GM12878 (cell line): ENCODE measurements at regions not wholly inside any gene's neighbourhood (a gene's known extent, or its start where the extent isn't known, plus 50 kb on each side); places are given as distances from the start of the nearest gene placed in this dataset.

Source experiments
- ATAC-seq: fragments of 200-7000 bp; cut with Tn5 transposase; 3 replicates; pipeline ENCODE4 v1.9.1; 2020; ENCODE audit warnings: mild to moderate bottlenecking, moderate library complexity
- BruUV-seq: library from RNA; stranded (reverse); fragments of 400-500 nt; replicated peaks from 2 replicates; lab custom pipeline; 2021; lab: Mats Ljungman, UMichigan
- CTCF ChIA-PET: fragments of 300-600 bp; sonication (Branson Sonifier 250); formaldehyde crosslinking; extraction: SDS; loops from one replicate; lab custom pipeline; 2021; ENCODE audit warnings: inconsistent platforms; lab: Yijun Ruan, JAX
- POLR2A ChIA-PET: fragments of 350-600 bp; formaldehyde crosslinking; extraction: SDS; loops from one replicate; lab custom pipeline; 2021; ENCODE audit warnings: inconsistent platforms; lab: Charles Lee
- RAD21 ChIA-PET: fragments of 300-600 bp; sonication (Branson Sonifier 250); formaldehyde crosslinking; loops from one replicate; lab custom pipeline; 2023; ENCODE audit warnings: antibody characterized with exemption; ENCODE audit not compliant: unreplicated experiment; lab: Charles Lee
- SMC1A ChIA-PET: fragments of 300-600 bp; sonication (Branson Sonifier 250); formaldehyde crosslinking; loops from one replicate; lab custom pipeline; 2023; ENCODE audit not compliant: unreplicated experiment, uncharacterized antibody; lab: Charles Lee
- DNase-seq: peaks from one replicate; pipeline ENCODE4 v3.0.0-alpha.2; 2011; ENCODE audit warnings: low read depth, low spot score
- FAIRE-seq: peaks from 3 replicates; lab custom pipeline; 2011; peaks lifted over from hg19 to GRCh38; lab: Jason Lieb, UNC
- H2AFZ ChIP-seq: 2 replicates; pipeline ENCODE4 v1.6.0; 2011; ENCODE audit warnings: low read depth, low read length, control low read depth; ENCODE audit not compliant: control insufficient read depth
- H3K27ac ChIP-seq: 2 replicates; pipeline ENCODE4 v1.5.1; 2011; ENCODE audit warnings: control low read depth; ENCODE audit not compliant: control insufficient read depth, insufficient read depth
- H3K27me3 ChIP-seq, 2 experiments: replicated peaks in 1 of 2; 2 replicates each; pipeline versions ENCODE4 v1.6.0 to v1.6.1; 2011; ENCODE audit warnings: low read length in 1 of 2; ENCODE audit not compliant: control insufficient read depth in 2 of 2, insufficient read depth in 2 of 2
- H3K36me3 ChIP-seq, 2 experiments: 2 replicates each; pipeline ENCODE4 v1.5.1; 2011; ENCODE audit warnings: low read length in 1 of 2; ENCODE audit not compliant: control insufficient read depth in 2 of 2, insufficient read depth in 2 of 2
- H3K4me1 ChIP-seq: 2 replicates; pipeline ENCODE4 v1.6.1; 2011; ENCODE audit warnings: mild to moderate bottlenecking, low read length, moderate library complexity, mixed read lengths; ENCODE audit not compliant: control insufficient read depth, insufficient read depth
- H3K4me2 ChIP-seq: 2 replicates; pipeline ENCODE4 v1.6.0; 2011; ENCODE audit warnings: control low read depth; ENCODE audit not compliant: control insufficient read depth, insufficient read depth
- H3K4me3 ChIP-seq: fragments of 200-600 bp; sonication (generic); 2 replicates; pipeline ENCODE4 v1.5.1; 2016
- H3K79me2 ChIP-seq: 2 replicates; pipeline ENCODE4 v1.6.0; 2011; ENCODE audit warnings: low read length; ENCODE audit not compliant: control insufficient read depth, insufficient read depth
- H3K9ac ChIP-seq: 2 replicates; pipeline ENCODE4 v1.8.0; 2011; ENCODE audit warnings: low read length, control low read depth, mixed read lengths; ENCODE audit not compliant: control insufficient read depth, insufficient read depth
- H3K9me3 ChIP-seq: replicated peaks from 3 replicates; pipeline ENCODE4 v1.5.1; 2011; ENCODE audit warnings: mild to moderate bottlenecking, low read length; ENCODE audit not compliant: control insufficient read depth, insufficient read depth
- H4K20me1 ChIP-seq: 2 replicates; pipeline ENCODE4 v1.6.0; 2011; ENCODE audit not compliant: control insufficient read depth, insufficient read depth
- CEBPB ChIP-seq, 2 experiments: fragments of 150-350 bp in 1 of 2; IDR thresholded peaks; 2 replicates each; pipeline ENCODE4 v1.6.1; 2012 to 2014; ENCODE audit warnings: low read depth in 2 of 2, low read length in 2 of 2, borderline replicate concordance in 1 of 2, inconsistent platforms in 1 of 2
- CHD2 ChIP-seq: IDR thresholded peaks from 2 replicates; pipeline ENCODE4 v1.6.1; 2011; ENCODE audit warnings: low read depth, low read length, improper control_type of control experiment, borderline replicate concordance
- CREM ChIP-seq: IDR thresholded peaks from 2 replicates; pipeline ENCODE4 v1.6.1; 2014; ENCODE audit warnings: antibody characterized with exemption, low read depth
- ETV6 ChIP-seq, 2 experiments: fragments of 450-650 bp in 1 of 2; IDR thresholded peaks in 1 of 2; conservative IDR thresholded peaks in 1 of 2; 2 replicates each; pipeline ENCODE4 v1.6.1; 2014; ENCODE audit warnings: antibody characterized with exemption in 1 of 2, borderline replicate concordance in 1 of 2, low read depth in 1 of 2, mild to moderate bottlenecking in 1 of 2, moderate library complexity in 1 of 2
- MEF2B ChIP-seq: fragments of 450-650 bp; IDR thresholded peaks from 2 replicates; pipeline ENCODE4 v1.6.1; 2018; ENCODE audit warnings: mild to moderate bottlenecking, moderate library complexity; ENCODE audit not compliant: partially characterized antibody, poor library complexity, severe bottlenecking
- MTA3 ChIP-seq: IDR thresholded peaks from 2 replicates; pipeline ENCODE4 v1.6.1; 2012; ENCODE audit warnings: low read length, inconsistent platforms, borderline replicate concordance
- POU2F2 ChIP-seq: IDR thresholded peaks from 3 replicates; pipeline ENCODE4 v1.6.1; 2011; ENCODE audit warnings: low read depth, mild to moderate bottlenecking, low read length, borderline replicate concordance
- SMC3 ChIP-seq: IDR thresholded peaks from 2 replicates; pipeline ENCODE4 v1.6.1; 2011; ENCODE audit warnings: low read length, improper control_type of control experiment, borderline replicate concordance
- SRF ChIP-seq, 2 experiments: IDR thresholded peaks; 2 replicates each; pipeline ENCODE4 v1.6.1; 2011; ENCODE audit warnings: low read depth in 2 of 2, low read length in 2 of 2, mild to moderate bottlenecking in 1 of 2, moderate library complexity in 1 of 2
- SUZ12 ChIP-seq: fragments of 200-600 bp; sonication (generic); IDR thresholded peaks from one replicate; pipeline ENCODE4 v1.6.1; 2018; ENCODE audit warnings: antibody characterized with exemption, mild to moderate bottlenecking; ENCODE audit not compliant: unreplicated experiment
- ZBED1 ChIP-seq: IDR thresholded peaks from 2 replicates; pipeline ENCODE4 v1.6.1; 2016; ENCODE audit warnings: borderline replicate concordance
- ZNF217 ChIP-seq: fragments of 450-650 bp; IDR thresholded peaks from 2 replicates; pipeline ENCODE4 v1.6.1; 2017; ENCODE audit warnings: antibody characterized with exemption, mild to moderate bottlenecking
- WGBS: methylation state at CpG from one replicate; pipeline ENCODE4 v1.1.6; 2016; ENCODE audit warnings: low lambda C conversion rate; ENCODE audit not compliant: insufficient replicate concordance, insufficient coverage; ENCODE audit errors: missing lambda C conversion rate; 5-methylcytosine and 5-hydroxymethylcytosine counted together
- in situ Hi-C: fragments of 300-500 bp; cut with MboI; formaldehyde crosslinking; loops from 9 replicates; pipeline ENCODE4 v1.14.3; 2018; ENCODE audit warnings: mixed read lengths
- intact Hi-C: fragments of 100-400 bp; cut with micrococcal nuclease; formaldehyde crosslinking; loops from one replicate; pipeline ENCODE4 v1.14.2; 2022; ENCODE audit not compliant: unreplicated experiment
- TF ChIP-seq, protein P1 (sequence below): IDR thresholded peaks from 2 replicates; pipeline ENCODE4 v1.6.1; 2012; ENCODE audit warnings: low read depth, low read length, improper control_type of control experiment
- TF ChIP-seq, protein P2 (sequence below): IDR thresholded peaks from 2 replicates; pipeline ENCODE4 v1.6.1; 2011; ENCODE audit warnings: low read depth, mild to moderate bottlenecking, low read length, moderate library complexity, borderline replicate concordance; ENCODE audit errors: extremely low read depth
- TF ChIP-seq, protein P3 (sequence below): fragments of 450-650 bp; IDR thresholded peaks from 2 replicates; pipeline ENCODE4 v1.6.1; 2017; ENCODE audit warnings: antibody characterized with exemption, mild to moderate bottlenecking, moderate library complexity

DNA sequence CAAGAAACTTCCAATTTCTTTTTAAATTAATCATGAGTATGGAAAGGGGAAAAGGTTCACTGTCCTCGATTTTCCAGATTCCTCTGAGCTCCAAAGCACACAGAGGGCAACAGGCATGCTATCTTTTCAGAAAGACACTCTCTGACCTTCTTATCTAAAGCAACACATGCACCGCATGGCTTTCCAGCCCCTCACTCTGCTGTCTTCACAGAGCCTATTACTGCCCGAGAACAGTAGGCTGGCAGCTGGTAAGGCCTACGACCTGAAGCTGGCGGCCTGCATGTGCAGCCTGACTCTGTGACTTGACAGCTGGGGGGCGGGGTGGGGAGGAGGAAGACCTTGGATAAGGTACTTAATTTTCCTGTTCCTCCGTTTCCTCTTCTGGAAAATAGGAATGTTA lies 86.3 kb downstream of the ELOVL4 start:
- no peak for TF ChIP-seq CHD2
- TF ChIP-seq ZBED1 = no peak
- TF ChIP-seq ZNF217 = no peak
- no peak for TF ChIP-seq CREM
- TF ChIP-seq, protein P1, sequence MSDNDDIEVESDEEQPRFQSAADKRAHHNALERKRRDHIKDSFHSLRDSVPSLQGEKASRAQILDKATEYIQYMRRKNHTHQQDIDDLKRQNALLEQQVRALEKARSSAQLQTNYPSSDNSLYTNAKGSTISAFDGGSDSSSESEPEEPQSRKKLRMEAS = no peak
- TF ChIP-seq MEF2B = no peak
- TF ChIP-seq, protein P2, sequence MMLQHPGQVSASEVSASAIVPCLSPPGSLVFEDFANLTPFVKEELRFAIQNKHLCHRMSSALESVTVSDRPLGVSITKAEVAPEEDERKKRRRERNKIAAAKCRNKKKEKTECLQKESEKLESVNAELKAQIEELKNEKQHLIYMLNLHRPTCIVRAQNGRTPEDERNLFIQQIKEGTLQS = no peak
- no peak overlapping the region for H2AFZ ChIP-seq
- FAIRE-seq = no peak
- intact Hi-C loops = no loop called here
- H3K4me1 ChIP-seq = no peaks in the 10 kb centered on the region
- POLR2A ChIA-PET = no interaction called here
- H3K36me3 ChIP-seq = no peaks in the 10 kb centered on the region
- no peak for DNase-seq
- BruUV-seq = no TSS peak
- no peak for ATAC-seq
- no peak overlapping the region for H3K9ac ChIP-seq
- no peaks in the 10 kb centered on the region for H3K27me3 ChIP-seq
- H3K4me2 ChIP-seq = no peak overlapping the region
- H3K27ac ChIP-seq = no peak overlapping the region
- H4K20me1 ChIP-seq = no peaks in the 10 kb centered on the region
- CTCF ChIA-PET = interaction anchor here (0.7 to 2.9 kb wide), 3 partner anchors 9 to 99 kb away, joined by 3 to 14 read pairs (median 3); no protein-coding TSS in a partner anchor
- no peaks in the 10 kb centered on the region for H3K9me3 ChIP-seq
- in situ Hi-C loops = no loop called here
- RAD21 ChIA-PET = no interaction called here
- 32% methylated on average over 7 of the region's 7 CpGs for WGBS
- no peaks in the 10 kb centered on the region for H3K79me2 ChIP-seq
- SMC1A ChIA-PET = no interaction called here
- H3K4me3 ChIP-seq = no peak overlapping the region

DNA sequence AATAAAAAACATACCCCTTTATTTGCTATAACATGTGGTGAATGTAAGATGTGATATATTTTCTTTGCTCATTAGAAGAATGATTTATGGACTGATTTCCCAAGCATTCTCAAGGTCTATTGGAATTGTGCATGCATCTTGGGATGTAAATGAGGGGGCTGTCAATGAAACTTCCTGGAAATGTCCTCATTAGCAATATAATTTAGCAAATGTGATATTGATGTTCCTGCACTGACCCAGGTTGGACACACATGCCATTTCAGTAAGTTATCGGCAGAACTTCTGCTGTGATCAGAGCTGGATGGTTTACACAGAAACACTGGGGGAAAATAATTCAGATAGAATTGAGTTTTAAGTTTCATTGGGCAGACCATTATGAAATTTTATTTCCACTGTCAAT lies 99.9 kb downstream of the ELOVL4 start:
- DNase-seq (no peak), FAIRE-seq (no peak), ATAC-seq (no peak)
- no peaks in the 10 kb centered on the region for H3K4me1 ChIP-seq
- RAD21 ChIA-PET = no interaction called here
- no peak overlapping the region for H3K4me2 ChIP-seq
- in situ Hi-C loops (no loop called here), intact Hi-C loops (no loop called here)
- H3K4me3 ChIP-seq = no peak overlapping the region
- H3K36me3 ChIP-seq = no peaks in the 10 kb centered on the region
- 95% methylated on average over 1 of the region's 1 CpG for WGBS
- no TSS peak for BruUV-seq
- H3K79me2 ChIP-seq = no peaks in the 10 kb centered on the region
- SMC1A ChIA-PET = no interaction called here
- no peak overlapping the region for H3K27ac ChIP-seq
- CTCF ChIA-PET = interaction anchor here (0.6 kb wide), 1 partner anchor 1320 kb away, joined by 3 read pairs; no protein-coding TSS in a partner anchor
- no peaks in the 10 kb centered on the region for H3K27me3 ChIP-seq
- POLR2A ChIA-PET = no interaction called here
- H3K9ac ChIP-seq = no peak overlapping the region
- H4K20me1 ChIP-seq = no peaks in the 10 kb centered on the region
- no peak overlapping the region for H2AFZ ChIP-seq
- H3K9me3 ChIP-seq = no peaks in the 10 kb centered on the region
- TF ChIP-seq POU2F2 = no peak
- TF ChIP-seq, protein P3, sequence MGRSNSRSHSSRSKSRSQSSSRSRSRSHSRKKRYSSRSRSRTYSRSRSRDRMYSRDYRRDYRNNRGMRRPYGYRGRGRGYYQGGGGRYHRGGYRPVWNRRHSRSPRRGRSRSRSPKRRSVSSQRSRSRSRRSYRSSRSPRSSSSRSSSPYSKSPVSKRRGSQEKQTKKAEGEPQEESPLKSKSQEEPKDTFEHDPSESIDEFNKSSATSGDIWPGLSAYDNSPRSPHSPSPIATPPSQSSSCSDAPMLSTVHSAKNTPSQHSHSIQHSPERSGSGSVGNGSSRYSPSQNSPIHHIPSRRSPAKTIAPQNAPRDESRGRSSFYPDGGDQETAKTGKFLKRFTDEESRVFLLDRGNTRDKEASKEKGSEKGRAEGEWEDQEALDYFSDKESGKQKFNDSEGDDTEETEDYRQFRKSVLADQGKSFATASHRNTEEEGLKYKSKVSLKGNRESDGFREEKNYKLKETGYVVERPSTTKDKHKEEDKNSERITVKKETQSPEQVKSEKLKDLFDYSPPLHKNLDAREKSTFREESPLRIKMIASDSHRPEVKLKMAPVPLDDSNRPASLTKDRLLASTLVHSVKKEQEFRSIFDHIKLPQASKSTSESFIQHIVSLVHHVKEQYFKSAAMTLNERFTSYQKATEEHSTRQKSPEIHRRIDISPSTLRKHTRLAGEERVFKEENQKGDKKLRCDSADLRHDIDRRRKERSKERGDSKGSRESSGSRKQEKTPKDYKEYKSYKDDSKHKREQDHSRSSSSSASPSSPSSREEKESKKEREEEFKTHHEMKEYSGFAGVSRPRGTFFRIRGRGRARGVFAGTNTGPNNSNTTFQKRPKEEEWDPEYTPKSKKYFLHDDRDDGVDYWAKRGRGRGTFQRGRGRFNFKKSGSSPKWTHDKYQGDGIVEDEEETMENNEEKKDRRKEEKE = no peak
- no peak for TF ChIP-seq CEBPB (IDR thresholded peaks at IDR 0.05; ENCODE audit: borderline replicate concordance in 1 of 2, low read depth in 2 of 2, low read length in 2 of 2)
- TF ChIP-seq MTA3 = no peak
- TF ChIP-seq ETV6 (conservative IDR thresholded peaks at IDR 0.05 in 1 of 2, IDR thresholded peaks at IDR 0.05 in 1 of 2; ENCODE audit: borderline replicate concordance in 1 of 2, low read depth in 1 of 2) = no peak
- TF ChIP-seq SMC3 = no peak
- no peak for TF ChIP-seq SUZ12
- TF ChIP-seq SRF (IDR thresholded peaks at IDR 0.05; ENCODE audit: low read depth in 2 of 2, low read length in 2 of 2) = no peak
